K562 (cell line): ENCODE measurements at regions not wholly inside any gene's neighbourhood (a gene's known extent, or its start where the extent isn't known, plus 50 kb on each side); places are given as distances from the start of the nearest gene placed in this dataset.

ENCODE experiments used
- ATAC-seq: fragments of 200-7000 bp; cut with Tn5 transposase; 3 replicates; pipeline ENCODE4 v1.9.1; 2020; ENCODE audit warnings: moderate library complexity
- BruUV-seq: library from RNA; stranded (reverse); fragments of 400-500 nt; replicated peaks from 2 replicates; lab custom pipeline; 2021; lab: Mats Ljungman, UMichigan
- CTCF ChIA-PET: fragments of 300-600 bp; formaldehyde crosslinking; extraction: SDS; loops from one replicate; lab custom pipeline; 2021; ENCODE audit warnings: low intra/inter-chr PET ratio; lab: Yijun Ruan, JAX
- POLR2A ChIA-PET: fragments of 300-600, 350-650 bp; sonication (Branson Sonifier 250); formaldehyde crosslinking; extraction: SDS; loops from one replicate; lab custom pipeline; 2021; ENCODE audit warnings: antibody characterized with exemption, inconsistent platforms; lab: Yijun Ruan, JAX
- DNase-seq, 4 experiments: peaks; one replicate each; pipeline versions ENCODE4 v3.0.0 to v3.0.0-alpha.2; 2011 to 2018; ENCODE audit warnings: low spot score in 3 of 4, mixed read lengths in 3 of 4; ENCODE audit errors: extremely low read depth in 1 of 4
- FAIRE-seq: peaks from 2 replicates; lab custom pipeline; 2011; peaks lifted over from hg19 to GRCh38; lab: Jason Lieb, UNC
- H2AFZ ChIP-seq: 2 replicates; pipeline ENCODE4 v1.6.0; 2011; ENCODE audit warnings: low read depth, low read length, control low read depth, inconsistent platforms
- H3K27ac ChIP-seq: fragments of 200-600 bp; 3 replicates; pipeline ENCODE4 v1.8.0; 2011; ENCODE audit warnings: low read depth, mild to moderate bottlenecking, control low read depth, inconsistent platforms, low read length, moderate library complexity, mixed read lengths; ENCODE audit errors: extremely low read depth
- H3K27me3 ChIP-seq, 2 experiments: fragments of 300-600 bp in 1 of 2; 2 replicates in 1 of 2; 3 replicates in 1 of 2; pipeline versions ENCODE4 v1.6.0 to v1.8.0; 2011; ENCODE audit warnings: inconsistent platforms in 2 of 2, low read length in 2 of 2, mild to moderate bottlenecking in 1 of 2, mixed read lengths in 1 of 2, moderate library complexity in 1 of 2; ENCODE audit not compliant: control insufficient read depth in 2 of 2, insufficient read depth in 2 of 2
- H3K36me3 ChIP-seq: fragments of 300-600 bp; 3 replicates; pipeline ENCODE4 v1.8.0; 2011; ENCODE audit warnings: mild to moderate bottlenecking, low read length, inconsistent platforms; ENCODE audit not compliant: control insufficient read depth, insufficient read depth
- H3K4me1 ChIP-seq, 2 experiments: fragments of 200-600 bp in 1 of 2; replicated peaks in 1 of 2; 2 replicates in 1 of 2; 3 replicates in 1 of 2; pipeline versions ENCODE4 v1.5.1 to v1.8.0; 2011; ENCODE audit warnings: inconsistent platforms in 2 of 2, low read length in 2 of 2, mild to moderate bottlenecking in 1 of 2, mixed read lengths in 1 of 2, moderate library complexity in 1 of 2; ENCODE audit not compliant: control insufficient read depth in 2 of 2, insufficient read depth in 2 of 2
- H3K4me2 ChIP-seq: 2 replicates; pipeline ENCODE4 v1.6.1; 2011; ENCODE audit warnings: low read length, control low read depth, inconsistent platforms, mixed read lengths; ENCODE audit not compliant: insufficient read depth
- H3K4me3 ChIP-seq: fragments of 200-600 bp; sonication (generic), shearing (Covaris generic); 2 replicates; pipeline ENCODE4 v1.5.1; 2016; ENCODE audit warnings: control low read depth, inconsistent platforms
- H3K79me2 ChIP-seq: fragments of 200-600 bp; 3 replicates; pipeline ENCODE4 v1.8.0; 2011; ENCODE audit warnings: low read length, inconsistent platforms; ENCODE audit not compliant: control insufficient read depth, insufficient read depth
- H3K9ac ChIP-seq, 2 experiments: 2 replicates each; pipeline versions ENCODE4 v1.6.0 to v1.6.1; 2011; ENCODE audit warnings: low read depth in 2 of 2, low read length in 2 of 2, control low read depth in 1 of 2, inconsistent platforms in 1 of 2, mild to moderate bottlenecking in 1 of 2, mixed read lengths in 1 of 2; ENCODE audit not compliant: insufficient read depth in 1 of 2
- H3K9me1 ChIP-seq: one replicate; pipeline ENCODE4 v1.6.0; 2011; ENCODE audit warnings: inconsistent platforms, mild to moderate bottlenecking, low read length, moderate library complexity; ENCODE audit not compliant: control insufficient read depth, insufficient read depth
- H3K9me3 ChIP-seq: replicated peaks from 2 replicates; pipeline ENCODE4 v1.5.1; 2011; ENCODE audit warnings: low read depth, low read length, inconsistent platforms; ENCODE audit not compliant: control insufficient read depth, insufficient read depth
- H4K20me1 ChIP-seq: replicated peaks from 2 replicates; pipeline ENCODE4 v1.6.1; 2011; ENCODE audit warnings: low read length, inconsistent platforms, mixed read lengths; ENCODE audit not compliant: control insufficient read depth, insufficient read depth
- BACH1 ChIP-seq: fragments of 200-800 bp; sonication (Bioruptor generic); IDR thresholded peaks from 2 replicates; pipeline ENCODE4 v1.6.1; 2016; ENCODE audit warnings: missing genetic modification characterization, missing compliant biosample characterization
- CBX5 ChIP-seq: IDR thresholded peaks from 2 replicates; pipeline ENCODE4 v1.6.1; 2014; ENCODE audit warnings: low read depth, borderline replicate concordance
- HCFC1 ChIP-seq: IDR thresholded peaks from 2 replicates; pipeline ENCODE4 v1.6.1; 2012; ENCODE audit warnings: low read depth, low read length, improper control_type of control experiment
- HMG20A ChIP-seq: fragments of 450-650 bp; formaldehyde crosslinking; conservative IDR thresholded peaks from 2 replicates; pipeline ENCODE4 v1.4.0; 2020; ENCODE audit warnings: mild to moderate bottlenecking, mixed read lengths
- MIER1 ChIP-seq: fragments of 450-650 bp; IDR thresholded peaks from 2 replicates; pipeline ENCODE4 v1.6.1; 2016; ENCODE audit warnings: antibody characterized with exemption, mild to moderate bottlenecking, low read depth
- NCOA6 ChIP-seq: fragments of 450-650 bp; IDR thresholded peaks from 2 replicates; pipeline ENCODE4 v1.6.1; 2017; ENCODE audit warnings: mild to moderate bottlenecking
- NFIC ChIP-seq: fragments of 450-650 bp; IDR thresholded peaks from 2 replicates; pipeline ENCODE4 v1.6.1; 2017; ENCODE audit warnings: mild to moderate bottlenecking, inconsistent platforms
- PPARD ChIP-seq: fragments of 250-450 bp; sonication (Bioruptor Pico); IDR thresholded peaks from 2 replicates; pipeline ENCODE4 v1.8.0; 2022; ENCODE audit warnings: inconsistent platforms, mild to moderate bottlenecking, moderate library complexity
- PRMT5 ChIP-seq: sonication (generic); formaldehyde crosslinking; IDR thresholded peaks from 2 replicates; pipeline ENCODE4 v1.5.0; 2020; ENCODE audit warnings: missing genetic modification reagents
- USF2 ChIP-seq: sonication (generic); formaldehyde crosslinking; IDR thresholded peaks from 2 replicates; pipeline ENCODE4 v1.5.0; 2020; ENCODE audit warnings: missing genetic modification reagents
- ZNF354B ChIP-seq: fragments of 250-450 bp; sonication (Bioruptor Pico); IDR thresholded peaks from 2 replicates; pipeline ENCODE4 v1.4.0; 2020
- ZNF511 ChIP-seq: sonication (generic); formaldehyde crosslinking; IDR thresholded peaks from 2 replicates; pipeline ENCODE4 v1.8.0; 2022; ENCODE audit warnings: mild to moderate bottlenecking, missing genetic modification reagents
- ZNF740 ChIP-seq, 3 experiments: fragments of 200-800 bp in 1 of 3; sonication (Bioruptor generic) in 1 of 3; sonication (generic) in 1 of 3; formaldehyde crosslinking in 1 of 3; IDR thresholded peaks; 2 replicates each; pipeline versions ENCODE4 v1.6.1 to v1.8.0; 2016 to 2022; ENCODE audit warnings: mild to moderate bottlenecking in 2 of 3, missing compliant biosample characterization in 2 of 3, missing genetic modification characterization in 2 of 3, missing genetic modification reagents in 1 of 3
- WGBS: fragments of 100-300 bp; shearing (Covaris generic); methylation state at CpG from one replicate; pipeline ENCODE4 v1.1.6; 2016; ENCODE audit warnings: low coverage, mixed read lengths; ENCODE audit not compliant: insufficient coverage; ENCODE audit errors: missing lambda C conversion rate; 5-methylcytosine and 5-hydroxymethylcytosine counted together
- in situ Hi-C: fragments of 300-500 bp; cut with MboI; formaldehyde crosslinking; loops from 4 replicates; pipeline ENCODE4 v1.15.0; 2018; ENCODE audit warnings: inconsistent platforms, mixed read lengths
- intact Hi-C: fragments of 100-400 bp; cut with micrococcal nuclease; formaldehyde crosslinking; loops from 2 replicates; pipeline ENCODE4 v1.14.2; 2022
- TF ChIP-seq, protein P1 (sequence below): fragments of 450-650 bp; IDR thresholded peaks from 2 replicates; pipeline ENCODE4 v1.6.1; 2016; ENCODE audit warnings: low read depth, mild to moderate bottlenecking, moderate library complexity

GRCh38 chr3:35487376-35487775, 151.9 kb upstream of the ARPP21 start:
- WGBS: 0% methylated on average over 2 of the region's 2 CpGs
- Histone ChIP-seq H4K20me1 (no peaks in the 10 kb centered on the region), H3K9me3 (no peaks in the 10 kb centered on the region), H3K4me1 (no peaks in the 10 kb centered on the region), H2AFZ (no peak overlapping the region), H3K79me2 (no peaks in the 10 kb centered on the region), H3K27me3 (no peaks in the 10 kb centered on the region), H3K9me1 (no peaks in the 10 kb centered on the region), H3K4me2 (no peak overlapping the region), H3K27ac (no peak overlapping the region), H3K36me3 (no peaks in the 10 kb centered on the region), H3K9ac (no peak overlapping the region), H3K4me3 (no peak overlapping the region)
- intact Hi-C loops: no loop called here
- BruUV-seq: no TSS peak
- POLR2A ChIA-PET: no interaction called here
- FAIRE-seq (no peak), DNase-seq (no peak), ATAC-seq (no peak)
- in situ Hi-C loops: no loop called here
- no peak for TF ChIP-seq HCFC1
- TF ChIP-seq NCOA6: no peak
- TF ChIP-seq ZNF511 (CRISPR knock-in tag): no peak
- TF ChIP-seq PRMT5 (CRISPR knock-in tag): no peak
- TF ChIP-seq MIER1: no peak
- TF ChIP-seq PPARD: no peak
- TF ChIP-seq USF2 (CRISPR knock-in tag): no peak
- TF ChIP-seq CBX5: no peak
- TF ChIP-seq BACH1: no peak
- TF ChIP-seq HMG20A: no peak
- no peak for TF ChIP-seq ZNF740 (CRISPR knock-in tag; IDR thresholded peaks at IDR 0.05)
- no peak for TF ChIP-seq ZNF740 (tag; IDR thresholded peaks at IDR 0.05)
- no peak for TF ChIP-seq NFIC
- TF ChIP-seq, protein P1, sequence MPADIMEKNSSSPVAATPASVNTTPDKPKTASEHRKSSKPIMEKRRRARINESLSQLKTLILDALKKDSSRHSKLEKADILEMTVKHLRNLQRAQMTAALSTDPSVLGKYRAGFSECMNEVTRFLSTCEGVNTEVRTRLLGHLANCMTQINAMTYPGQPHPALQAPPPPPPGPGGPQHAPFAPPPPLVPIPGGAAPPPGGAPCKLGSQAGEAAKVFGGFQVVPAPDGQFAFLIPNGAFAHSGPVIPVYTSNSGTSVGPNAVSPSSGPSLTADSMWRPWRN: no peak
- TF ChIP-seq ZNF354B (CRISPR knock-in tag): no peak
- CTCF ChIA-PET: no interaction called here
